Uterus (tissue), 3 donors: ENCODE measurements at regions not wholly inside any gene's neighbourhood (a gene's known extent, or its start where the extent isn't known, plus 50 kb on each side); places are given as distances from the start of the nearest gene placed in this dataset.

Experiments used
- DNase-seq, 2 donors: peaks; one replicate each; pipeline ENCODE4 v3.0.0-alpha.2; 2019 to 2020
- H3K27ac ChIP-seq, 2 donors: fragments of 200-600 bp; sonication (generic); 1 replicate in 1 of 2; 2 replicates in 1 of 2; pipeline ENCODE4 v1.5.1; 2016 to 2018
- H3K27me3 ChIP-seq, 2 donors: fragments of 200-600 bp; sonication (generic); one replicate each; pipeline ENCODE4 v1.5.1; 2018 to 2019; ENCODE audit warnings: control low read depth in 1 of 2
- H3K36me3 ChIP-seq, 2 donors: fragments of 200-600 bp; sonication (generic); one replicate each; pipeline ENCODE4 v1.5.1; 2019; ENCODE audit warnings: control low read depth in 1 of 2
- H3K4me1 ChIP-seq, 2 donors: fragments of 200-600 bp; sonication (generic); one replicate each; pipeline ENCODE4 v1.5.1; 2018 to 2019; ENCODE audit warnings: control low read depth in 1 of 2
- H3K4me3 ChIP-seq, 2 donors: fragments of 200-600 bp; sonication (generic); 1 replicate in 1 of 2; 2 replicates in 1 of 2; pipeline ENCODE4 v1.5.1; 2018 to 2019; ENCODE audit warnings: mild to moderate bottlenecking in 1 of 2
- H3K9me3 ChIP-seq, 2 donors: fragments of 200-600 bp; sonication (generic); one replicate each; pipeline ENCODE4 v1.5.1; 2019; ENCODE audit warnings: control low read depth in 1 of 2
- POLR2A ChIP-seq, 2 donors: fragments of 450-650 bp; IDR thresholded peaks; one replicate each; pipeline ENCODE4 v1.6.1; 2016; ENCODE audit warnings: antibody characterized with exemption in 2 of 2, mild to moderate bottlenecking in 1 of 2, moderate library complexity in 1 of 2
- intact Hi-C: fragments of 100-400 bp; cut with DNase I; formaldehyde crosslinking; loops from one replicate; pipeline ENCODE4 v1.15.1; 2023; ENCODE audit warnings: low total_unique reads
- TF ChIP-seq, protein P1 (sequence below), 4 experiments: fragments of 200-600 bp in 2 of 4; fragments of 450-650 bp in 2 of 4; sonication (generic) in 2 of 4; IDR thresholded peaks; one replicate each; pipeline ENCODE4 v1.5.1; 2016 to 2019; ENCODE audit warnings: antibody characterized with exemption in 4 of 4, mild to moderate bottlenecking in 2 of 4, moderate library complexity in 1 of 4
- donor health status: DM: yes; HTN: yes; CAD: no.

GRCh38 chr14:44444454-44444853, 62.6 kb downstream of the FSCB start:
- peaks cover 0 to 3% of the 10 kb centered on the region in 2 donors for H3K9me3 ChIP-seq
- intact Hi-C loops: no loop called here
- DNase-seq: no peak
- no peaks in the 10 kb centered on the region for H3K36me3 ChIP-seq
- no peak overlapping the region for H3K4me3 ChIP-seq
- TF ChIP-seq, protein P1, sequence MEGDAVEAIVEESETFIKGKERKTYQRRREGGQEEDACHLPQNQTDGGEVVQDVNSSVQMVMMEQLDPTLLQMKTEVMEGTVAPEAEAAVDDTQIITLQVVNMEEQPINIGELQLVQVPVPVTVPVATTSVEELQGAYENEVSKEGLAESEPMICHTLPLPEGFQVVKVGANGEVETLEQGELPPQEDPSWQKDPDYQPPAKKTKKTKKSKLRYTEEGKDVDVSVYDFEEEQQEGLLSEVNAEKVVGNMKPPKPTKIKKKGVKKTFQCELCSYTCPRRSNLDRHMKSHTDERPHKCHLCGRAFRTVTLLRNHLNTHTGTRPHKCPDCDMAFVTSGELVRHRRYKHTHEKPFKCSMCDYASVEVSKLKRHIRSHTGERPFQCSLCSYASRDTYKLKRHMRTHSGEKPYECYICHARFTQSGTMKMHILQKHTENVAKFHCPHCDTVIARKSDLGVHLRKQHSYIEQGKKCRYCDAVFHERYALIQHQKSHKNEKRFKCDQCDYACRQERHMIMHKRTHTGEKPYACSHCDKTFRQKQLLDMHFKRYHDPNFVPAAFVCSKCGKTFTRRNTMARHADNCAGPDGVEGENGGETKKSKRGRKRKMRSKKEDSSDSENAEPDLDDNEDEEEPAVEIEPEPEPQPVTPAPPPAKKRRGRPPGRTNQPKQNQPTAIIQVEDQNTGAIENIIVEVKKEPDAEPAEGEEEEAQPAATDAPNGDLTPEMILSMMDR (IDR thresholded peaks at IDR 0.05): no peak
- no peak for TF ChIP-seq POLR2A (IDR thresholded peaks at IDR 0.05)
- H3K27ac ChIP-seq: no peak overlapping the region
- H3K27me3 ChIP-seq: no peaks in the 10 kb centered on the region
- no peaks in the 10 kb centered on the region for H3K4me1 ChIP-seq

DNA sequence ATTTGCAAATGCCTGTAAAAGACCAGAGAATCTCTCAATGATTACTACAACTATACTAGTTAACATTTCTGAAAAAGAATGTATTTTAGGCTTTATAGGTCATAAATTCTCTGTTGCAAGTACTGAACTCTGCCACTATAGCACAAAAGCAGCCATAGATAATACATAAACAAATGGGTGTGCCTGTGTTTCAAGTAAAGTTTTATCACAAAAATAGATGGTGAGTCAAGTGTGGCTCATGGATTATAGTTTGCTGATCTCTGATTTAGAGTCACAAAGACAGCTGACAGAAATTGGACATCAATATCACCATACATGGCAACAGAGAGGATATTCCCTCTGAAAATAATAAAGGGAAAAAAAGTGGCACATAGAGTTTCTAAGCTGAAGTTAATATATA, 68.1 kb downstream of the FSCB start:
- no peak overlapping the region for H3K27ac ChIP-seq
- TF ChIP-seq POLR2A (IDR thresholded peaks at IDR 0.05): no peak
- TF ChIP-seq, protein P1 (IDR thresholded peaks at IDR 0.05): no peak
- H3K27me3 ChIP-seq: no peaks in the 10 kb centered on the region
- intact Hi-C loops: no loop called here
- H3K4me3 ChIP-seq: no peak overlapping the region
- H3K36me3 ChIP-seq: no peaks in the 10 kb centered on the region
- H3K4me1 ChIP-seq: no peaks in the 10 kb centered on the region
- DNase-seq: no peak
- H3K9me3 ChIP-seq: no peaks in the 10 kb centered on the region

GRCh38 chr14:44438221-44438620, 68.9 kb downstream of the FSCB start:
- H3K27me3 ChIP-seq: no peaks in the 10 kb centered on the region

GRCh38 chr14:44436458-44436857, 70.6 kb downstream of the FSCB start:
- no peak for DNase-seq
- no peaks in the 10 kb centered on the region for H3K36me3 ChIP-seq
- no peak overlapping the region for H3K4me3 ChIP-seq
- no peaks in the 10 kb centered on the region for H3K27me3 ChIP-seq
- intact Hi-C loops: no loop called here
- no peaks in the 10 kb centered on the region for H3K9me3 ChIP-seq
- H3K4me1 ChIP-seq: no peaks in the 10 kb centered on the region
- TF ChIP-seq, protein P1 (IDR thresholded peaks at IDR 0.05): no peak
- no peak for TF ChIP-seq POLR2A (IDR thresholded peaks at IDR 0.05)
- no peak overlapping the region for H3K27ac ChIP-seq

More at GRCh38 chr14:44438221-44438620, 68.9 kb downstream of the FSCB start:
- Histone ChIP-seq H3K36me3 (no peaks in the 10 kb centered on the region), H3K4me1 (no peaks in the 10 kb centered on the region), H3K4me3 (no peak overlapping the region), H3K27ac (no peak overlapping the region), H3K9me3 (no peaks in the 10 kb centered on the region)
- intact Hi-C loops: no loop called here
- no peak for DNase-seq
- no peak for TF ChIP-seq POLR2A (IDR thresholded peaks at IDR 0.05)
- TF ChIP-seq, protein P1 (IDR thresholded peaks at IDR 0.05): no peak

DNA sequence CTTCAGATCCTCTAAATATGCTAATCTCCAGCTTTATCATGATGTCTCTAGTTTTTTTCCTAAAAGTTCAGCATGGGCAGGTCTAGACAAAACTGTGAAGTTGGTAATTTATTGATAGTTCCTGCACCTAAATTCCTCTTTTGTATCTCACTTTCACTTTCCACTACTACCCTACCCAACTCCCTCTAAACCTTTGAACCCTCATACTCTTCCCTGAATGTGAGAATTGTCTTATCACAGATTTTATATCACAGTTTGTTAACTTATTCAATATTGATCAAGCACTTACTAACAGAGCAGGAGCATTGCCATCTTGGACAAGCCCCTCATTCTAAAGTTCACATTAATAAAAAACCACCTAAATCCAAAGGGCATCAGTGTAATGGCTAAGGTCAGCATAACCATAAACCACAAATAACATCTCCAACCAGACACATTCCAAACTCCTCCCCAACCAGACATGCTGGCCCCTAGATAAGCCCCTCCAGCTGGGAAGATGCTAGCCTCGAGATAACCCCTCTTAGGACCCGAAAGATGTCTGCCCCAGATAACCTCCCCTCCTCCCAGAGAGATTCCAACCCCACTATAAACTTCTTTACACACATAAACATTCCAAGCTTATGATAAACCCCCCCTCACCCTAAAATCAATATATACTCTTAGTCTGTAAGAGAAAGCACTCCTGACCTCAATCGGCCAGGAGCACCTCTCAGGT, 78.7 kb downstream of the FSCB start:
- no peak for TF ChIP-seq POLR2A (IDR thresholded peaks at IDR 0.05)
- TF ChIP-seq, protein P1 (IDR thresholded peaks at IDR 0.05): no peak
- no peaks in the 10 kb centered on the region for H3K27me3 ChIP-seq
- H3K36me3 ChIP-seq: no peaks in the 10 kb centered on the region
- no peak overlapping the region for H3K27ac ChIP-seq
- intact Hi-C loops: no loop called here
- DNase-seq: no peak
- no peak overlapping the region for H3K4me3 ChIP-seq
- no peaks in the 10 kb centered on the region for H3K9me3 ChIP-seq
- no peaks in the 10 kb centered on the region for H3K4me1 ChIP-seq
